ENCODE measurements at regions not wholly inside any gene's neighbourhood (a gene's known extent, or its start where the extent isn't known, plus 50 kb on each side); places are given as distances from the start of the nearest gene placed in this dataset.

DNA sequence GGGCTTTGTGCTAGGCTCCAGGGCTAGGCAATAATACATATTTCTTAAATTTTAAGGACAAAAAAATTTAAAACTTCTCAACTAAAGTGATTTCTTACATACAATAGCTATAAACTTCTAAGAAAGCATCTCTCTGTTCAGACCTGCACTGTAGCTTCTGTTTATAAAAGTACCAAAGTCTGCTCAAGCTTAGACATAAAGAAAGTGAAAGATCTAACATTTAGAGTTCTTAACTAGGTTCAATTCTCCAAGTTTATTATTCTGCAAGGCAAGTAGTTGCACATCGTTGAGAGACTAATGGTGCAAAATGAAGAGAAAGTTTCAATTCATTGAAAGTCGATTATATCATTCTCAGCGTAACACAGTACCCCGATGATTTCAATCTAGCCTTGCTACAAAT lies 857.4 kb upstream of the HTR2C start:
- DNase-seq, result no peak

DNA sequence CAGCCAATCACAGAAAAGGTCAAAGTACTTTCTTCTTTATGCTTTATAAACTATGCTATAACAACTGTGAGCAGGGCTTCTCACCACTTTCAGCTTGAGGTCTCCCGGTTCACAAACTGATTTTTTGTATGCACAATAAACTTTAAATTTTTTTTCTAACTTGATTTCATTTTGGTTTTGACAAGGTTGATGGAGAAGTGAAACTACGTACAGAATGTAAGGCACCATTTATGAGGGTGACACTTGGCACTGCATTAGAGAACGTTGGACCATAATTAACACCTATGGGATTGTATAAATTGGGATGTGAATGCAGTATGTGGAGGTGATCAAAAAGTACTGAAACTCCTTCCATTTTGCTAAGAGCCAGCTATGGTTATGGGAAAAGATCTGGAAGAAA lies 857.9 kb upstream of the HTR2C start:
- DNase-seq, result no peak

DNA sequence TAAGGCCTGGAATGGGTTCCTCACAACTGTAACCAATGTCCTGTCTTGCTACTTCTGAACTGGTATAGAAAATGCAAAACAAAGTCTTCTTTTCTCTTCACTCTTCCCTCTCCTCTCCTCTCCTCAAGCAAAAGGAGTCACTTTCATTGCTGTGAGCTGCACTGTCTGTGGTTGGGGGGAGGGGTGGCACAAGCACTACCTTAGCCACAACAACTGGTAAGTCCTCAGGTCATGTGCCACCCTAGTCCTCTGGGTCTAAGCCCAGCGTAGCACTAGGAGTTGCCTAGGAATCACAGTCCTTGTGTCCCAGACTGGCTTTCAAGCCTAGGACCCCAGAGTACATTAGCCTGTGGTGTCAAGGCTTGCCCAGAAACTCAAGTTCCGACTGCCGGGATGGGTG lies 859.3 kb upstream of the AMOT start:
- DNase-seq, result no peak

DNA sequence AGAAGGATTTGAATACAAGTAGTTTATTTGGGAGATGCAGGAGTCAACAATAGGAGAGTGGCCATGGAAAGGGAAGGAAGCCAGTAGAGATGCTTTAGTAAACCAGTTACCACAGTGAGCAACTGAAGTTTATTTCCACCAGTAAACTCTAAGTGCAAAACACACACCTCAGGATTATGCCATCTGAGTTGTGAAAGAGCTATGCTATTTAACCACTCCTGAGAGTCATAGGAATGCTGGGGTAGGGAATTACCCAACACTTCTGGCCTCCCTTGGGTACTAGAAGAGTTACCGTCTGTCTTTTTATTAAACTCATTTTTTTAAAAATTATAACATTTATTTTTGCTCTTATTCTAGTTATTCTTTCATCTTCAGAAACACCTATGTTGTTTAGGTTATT lies 834.6 kb upstream of the AMOT start:
- DNase-seq, result no peak

GRCh38 chrX:113651306-113651705 lies 810.7 kb upstream of the AMOT start:
- DNase-seq, result no peak

DNA sequence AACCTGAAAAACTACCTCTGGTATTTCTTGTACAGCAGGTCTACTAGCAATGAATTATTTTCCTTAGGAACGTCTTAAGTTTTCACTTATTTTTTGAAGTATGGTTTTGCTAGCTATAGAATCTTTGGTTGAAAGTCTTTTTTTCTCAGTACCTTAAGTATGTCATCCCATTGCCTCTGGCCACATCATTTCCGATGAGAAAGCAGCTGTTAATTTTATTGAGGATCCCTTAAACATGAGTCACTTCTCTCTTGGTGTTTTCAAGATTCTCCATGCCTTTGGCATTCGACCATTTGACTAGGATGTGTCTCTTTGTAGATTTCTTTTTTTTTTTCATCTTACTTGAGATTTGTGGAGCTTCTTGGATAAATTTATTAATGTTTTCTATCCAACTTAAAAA lies 803.8 kb upstream of the AMOT start:
- DNase-seq, result no peak

GRCh38 chrX:113634565-113634964 lies 793.9 kb upstream of the AMOT start:
- no peak for DNase-seq

DNA sequence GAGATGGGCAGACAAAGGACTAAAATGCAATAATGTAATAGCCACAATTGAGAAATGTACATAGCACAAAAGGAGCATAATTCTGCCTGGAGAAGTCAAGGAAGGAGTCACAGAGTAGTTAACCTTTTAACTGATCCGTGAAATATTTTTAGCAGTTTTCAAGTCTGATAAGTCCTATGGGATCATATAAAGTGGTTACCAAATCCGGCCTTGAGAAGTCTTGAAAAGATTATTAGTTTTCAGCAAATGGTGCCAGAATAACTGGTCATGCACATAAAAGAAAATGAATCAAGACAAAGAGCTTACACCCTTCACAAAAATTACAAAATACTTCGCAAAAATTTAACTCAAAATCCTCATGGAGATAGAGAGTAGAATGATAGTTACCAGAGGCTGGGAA lies 788.7 kb upstream of the AMOT start:
- no peak for DNase-seq

DNA sequence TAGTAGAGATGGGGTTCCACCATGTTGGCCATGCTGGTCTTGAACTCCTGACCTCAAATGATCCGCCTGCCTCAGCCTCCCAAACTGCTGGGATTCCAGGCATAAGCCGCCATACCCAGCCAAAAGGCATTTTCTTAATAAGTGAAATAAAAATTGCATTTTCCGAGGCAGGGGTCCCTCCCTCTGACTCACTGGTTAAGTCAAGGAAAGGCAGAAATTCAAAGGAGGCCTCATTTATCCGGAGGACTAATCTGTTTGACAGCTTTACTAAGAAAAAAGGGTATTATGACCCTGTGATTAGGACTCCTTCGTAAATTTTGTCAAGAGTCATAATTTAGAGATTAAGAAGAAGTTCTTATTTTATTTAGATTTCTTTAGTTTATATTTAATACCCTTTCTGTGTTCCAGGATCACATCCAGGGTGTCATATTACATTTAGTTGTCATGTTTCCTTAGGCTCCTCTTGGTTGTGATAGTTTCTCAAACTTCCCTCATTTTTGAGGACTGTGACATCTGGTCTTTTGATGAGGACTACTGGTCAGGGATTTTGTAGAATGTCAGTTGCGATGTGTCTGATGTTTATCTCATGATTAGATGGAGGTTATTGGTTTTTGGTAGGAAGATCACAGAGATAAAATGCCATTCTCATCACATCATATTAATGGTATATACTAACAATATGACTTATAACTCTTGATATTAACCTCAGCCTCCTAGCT lies 753.7 kb upstream of the AMOT start:
- DNase-seq, result no peak

DNA sequence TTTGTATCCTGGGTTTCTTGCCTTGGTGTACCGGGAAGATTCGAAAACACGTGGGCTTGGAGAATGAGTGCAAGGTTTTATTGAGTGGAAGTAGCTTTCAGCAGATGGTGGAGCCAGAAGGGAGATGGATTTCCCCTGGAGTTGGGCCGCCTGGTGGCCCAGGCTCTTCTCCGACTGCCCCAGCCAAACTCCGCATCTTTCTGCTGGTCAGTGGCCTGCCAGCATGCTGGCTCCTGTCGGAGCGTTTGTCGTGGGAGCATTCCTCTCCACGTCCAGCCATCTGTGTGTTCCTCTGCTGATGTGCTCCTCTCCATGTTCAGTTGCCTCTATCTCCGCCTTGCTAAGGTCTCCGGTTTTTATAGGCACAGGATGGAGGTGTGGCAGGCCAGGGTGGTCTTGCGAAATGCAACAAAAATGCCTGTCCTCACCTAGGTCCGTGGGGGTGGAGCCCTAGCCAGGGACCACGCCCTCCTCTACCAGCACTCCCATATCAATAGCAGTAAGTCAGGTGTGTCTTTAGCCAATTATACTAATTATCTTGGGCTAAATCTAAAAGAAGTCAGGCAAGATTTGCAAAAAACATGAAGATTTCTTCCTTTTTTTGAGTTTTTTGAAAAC lies 745.8 kb upstream of the AMOT start:
- DNase-seq, result no peak

GRCh38 chrX:113580486-113580885 lies 739.9 kb upstream of the AMOT start:
- DNase-seq, result no peak

DNA sequence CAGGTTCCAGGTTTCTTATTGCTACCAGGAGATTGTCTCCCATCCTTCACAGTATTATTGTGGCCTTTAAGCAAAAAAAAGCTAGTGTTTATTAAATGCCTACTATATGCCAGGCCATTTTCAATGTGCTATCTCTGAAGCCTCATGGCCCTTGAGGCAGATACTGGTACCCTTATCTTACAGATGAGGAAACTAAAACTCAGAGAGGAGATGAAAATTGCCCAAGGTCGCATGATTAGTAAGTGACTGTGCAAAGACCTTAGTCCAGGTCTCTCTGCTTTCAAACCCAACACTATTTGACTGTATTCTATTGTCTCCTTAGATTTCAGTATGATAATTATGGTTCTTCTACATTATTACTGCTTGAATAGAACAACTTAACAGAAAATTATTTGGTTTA lies 717.9 kb upstream of the AMOT start:
- no peak for DNase-seq

GRCh38 chrX:113551919-113552318 lies 711.3 kb upstream of the AMOT start:
- DNase-seq, result no peak

GRCh38 chrX:113548308-113549015 lies 707.8 kb upstream of the AMOT start:
- no peak for DNase-seq

DNA sequence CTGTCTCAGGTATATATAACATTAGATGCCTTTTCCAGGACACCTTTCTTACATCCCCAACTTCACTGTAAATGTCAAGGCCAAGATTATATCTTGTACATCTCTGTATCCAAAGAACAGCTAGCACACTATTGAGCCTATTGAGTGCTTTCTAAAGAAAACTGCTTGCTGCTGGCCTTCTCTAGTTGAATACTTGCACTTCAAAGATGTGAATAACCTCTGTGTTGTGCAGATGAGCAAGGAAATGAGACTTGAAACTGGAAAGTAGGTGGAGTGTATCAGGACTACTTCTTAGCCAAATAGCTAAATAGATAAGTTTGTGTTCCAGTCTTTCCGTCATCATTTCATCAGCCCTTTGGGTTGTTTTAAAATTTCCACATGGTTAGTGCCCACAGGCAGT lies 704.4 kb upstream of the AMOT start:
- DNase-seq, result no peak

- no peak for DNase-seq
Measured at GRCh38 chrX:113539599-113540356, 699.1 kb upstream of the AMOT start.

- DNase-seq, result no peak
Measured at GRCh38 chrX:113529426-113530013, 688.9 kb upstream of the AMOT start.

DNA sequence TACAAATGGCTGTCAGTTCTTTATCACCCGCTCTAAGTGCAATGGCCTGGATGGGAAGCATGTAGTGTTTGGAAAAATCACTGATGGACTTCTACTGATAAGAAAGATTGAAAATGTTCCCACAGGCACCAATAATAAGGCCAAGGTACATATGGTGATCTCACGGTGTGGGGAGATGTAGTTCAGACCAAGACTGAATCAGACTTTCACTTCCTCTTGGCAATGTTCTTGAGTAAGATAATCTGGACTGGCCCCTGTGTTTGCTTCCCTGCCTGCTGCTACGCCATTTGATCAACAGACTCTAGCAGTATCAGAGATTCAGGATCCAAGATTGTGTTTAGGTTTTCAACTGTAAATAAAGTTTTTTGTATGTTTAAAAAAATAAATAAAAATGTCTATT lies 682.2 kb upstream of the AMOT start:
- DNase-seq, result no peak

DNA sequence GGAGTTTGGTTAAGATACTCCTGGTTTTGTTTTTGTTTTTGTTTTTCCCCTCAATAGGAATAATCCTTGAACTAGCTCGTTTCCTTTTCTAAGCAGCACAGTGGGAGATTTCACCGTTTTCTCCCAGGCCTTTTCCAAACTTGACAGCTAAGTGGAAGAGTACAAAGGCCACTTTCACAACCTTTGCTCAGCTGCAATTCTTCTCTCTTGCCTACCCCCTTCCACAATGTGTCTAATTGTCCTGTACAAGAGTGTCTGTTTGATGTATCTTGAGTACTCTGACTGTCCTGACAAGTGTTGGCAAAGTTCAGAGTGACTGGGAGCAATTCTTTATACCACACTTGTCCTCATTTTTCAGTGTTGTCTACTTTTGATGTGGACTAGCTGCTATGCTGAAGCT lies 674.3 kb upstream of the AMOT start:
- DNase-seq, result no peak

GRCh38 chrX:113512700-113513395 lies 672.2 kb upstream of the AMOT start:
- no peak for DNase-seq

GRCh38 chrX:113510586-113510985 lies 670.0 kb upstream of the AMOT start:
- DNase-seq, result no peak

- no peak for DNase-seq
Measured at GRCh38 chrX:113492895-113493294, 652.3 kb upstream of the AMOT start.

GRCh38 chrX:113473418-113473817 lies 632.8 kb upstream of the AMOT start:
- DNase-seq, result no peak
